ENCODE measurements at regions not wholly inside any gene's neighbourhood (a gene's known extent, or its start where the extent isn't known, plus 50 kb on each side); places are given as distances from the start of the nearest gene placed in this dataset.

DNA sequence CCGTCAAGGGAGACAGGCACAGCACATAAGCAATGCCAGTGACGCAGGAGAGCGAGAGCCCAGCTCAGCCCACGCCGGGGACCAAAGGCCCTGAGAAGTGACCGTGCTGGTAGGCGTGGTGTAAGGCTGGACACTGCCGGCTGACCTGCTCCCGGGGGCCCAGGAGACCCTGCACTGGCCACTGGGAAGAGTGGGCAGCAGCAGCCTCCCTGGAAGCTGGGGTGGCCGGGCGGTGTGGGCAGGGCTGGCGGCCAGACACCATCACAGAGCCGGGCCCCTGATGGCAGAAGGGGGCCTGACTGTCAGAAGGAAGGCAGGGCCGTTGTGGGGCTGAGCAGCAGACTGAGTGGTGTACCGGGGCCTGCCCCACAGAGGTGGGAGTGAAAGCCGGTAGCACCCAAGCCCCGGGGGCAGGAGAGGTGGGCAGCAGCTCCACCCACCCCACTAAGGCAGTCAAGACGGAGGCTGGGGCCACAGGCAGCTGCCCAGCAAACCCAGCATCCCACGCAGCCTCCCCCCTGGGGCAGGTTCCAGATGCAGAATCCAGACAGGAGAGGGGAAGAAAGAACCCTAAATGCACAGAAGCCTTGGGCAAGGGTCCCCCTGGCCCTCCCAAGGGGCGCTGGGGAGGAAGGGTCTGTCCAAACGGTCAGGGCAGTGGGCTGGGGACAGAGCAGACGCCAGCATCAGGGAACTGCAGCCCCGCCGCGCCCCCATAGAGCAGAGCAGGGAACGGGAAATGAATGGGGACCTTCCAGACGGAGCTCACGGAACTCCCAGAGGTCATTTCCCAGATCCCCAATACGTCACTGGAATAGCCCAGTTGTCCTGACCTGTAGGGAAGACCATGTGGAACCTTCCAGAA, 205.2 kb downstream of the BRD1 start:
- H3K9ac ChIP-seq (ENCODE audit: low read depth, low read length, poor library complexity, severe bottlenecking): no peak overlapping the region
- no peaks in the 10 kb centered on the region for H3K27me3 ChIP-seq (ENCODE audit: insufficient read depth, low read length, poor library complexity, severe bottlenecking)
- no peaks in the 10 kb centered on the region for H3K36me3 ChIP-seq (ENCODE audit: insufficient read depth, low read length)
- no peaks in the 10 kb centered on the region for H3F3A ChIP-seq (ENCODE audit: low read depth)
- no peaks in the 10 kb centered on the region for H3K9me3 ChIP-seq (ENCODE audit: insufficient read depth, low read depth, low read length)
- peaks cover 16% of the 10 kb centered on the region; the same call in 1 of the 2 replicates for H3K79me2 ChIP-seq (ENCODE audit: insufficient read depth, low read length)
- no peak overlapping the region for H3K4me3 ChIP-seq (ENCODE audit: low read length, poor library complexity, severe bottlenecking)
- H4K20me1 ChIP-seq (ENCODE audit: insufficient read depth, low read length, poor library complexity, severe bottlenecking): peaks cover 8% of the 10 kb centered on the region
- H3K4me2 ChIP-seq (ENCODE audit: low read depth, low read length, poor library complexity, severe bottlenecking): no peak overlapping the region
- no peaks in the 10 kb centered on the region for H3K4me1 ChIP-seq (ENCODE audit: insufficient read depth, low read length, poor library complexity, severe bottlenecking)
- no peak overlapping the region for H2AFZ ChIP-seq (ENCODE audit: low read length)
- H3K9me2 ChIP-seq (replicated peaks; ENCODE audit: low read depth, low read length): no peaks in the 10 kb centered on the region
- TF ChIP-seq, protein P1, sequence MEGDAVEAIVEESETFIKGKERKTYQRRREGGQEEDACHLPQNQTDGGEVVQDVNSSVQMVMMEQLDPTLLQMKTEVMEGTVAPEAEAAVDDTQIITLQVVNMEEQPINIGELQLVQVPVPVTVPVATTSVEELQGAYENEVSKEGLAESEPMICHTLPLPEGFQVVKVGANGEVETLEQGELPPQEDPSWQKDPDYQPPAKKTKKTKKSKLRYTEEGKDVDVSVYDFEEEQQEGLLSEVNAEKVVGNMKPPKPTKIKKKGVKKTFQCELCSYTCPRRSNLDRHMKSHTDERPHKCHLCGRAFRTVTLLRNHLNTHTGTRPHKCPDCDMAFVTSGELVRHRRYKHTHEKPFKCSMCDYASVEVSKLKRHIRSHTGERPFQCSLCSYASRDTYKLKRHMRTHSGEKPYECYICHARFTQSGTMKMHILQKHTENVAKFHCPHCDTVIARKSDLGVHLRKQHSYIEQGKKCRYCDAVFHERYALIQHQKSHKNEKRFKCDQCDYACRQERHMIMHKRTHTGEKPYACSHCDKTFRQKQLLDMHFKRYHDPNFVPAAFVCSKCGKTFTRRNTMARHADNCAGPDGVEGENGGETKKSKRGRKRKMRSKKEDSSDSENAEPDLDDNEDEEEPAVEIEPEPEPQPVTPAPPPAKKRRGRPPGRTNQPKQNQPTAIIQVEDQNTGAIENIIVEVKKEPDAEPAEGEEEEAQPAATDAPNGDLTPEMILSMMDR (conservative IDR thresholded peaks at IDR 0.05; ENCODE audit: low read length): no peak
- no peak for TF ChIP-seq EZH2phosphoT487 (IDR thresholded peaks at IDR 0.05; ENCODE audit: borderline replicate concordance)

GRCh38 chr22:49621601-49622210, 206.0 kb downstream of the BRD1 start:
- H4K20me1 ChIP-seq (ENCODE audit: insufficient read depth, low read length, poor library complexity, severe bottlenecking): peaks cover 8% of the 10 kb centered on the region
- H3K9me2 ChIP-seq (replicated peaks; ENCODE audit: low read depth, low read length): no peaks in the 10 kb centered on the region
- H3K4me3 ChIP-seq (ENCODE audit: low read length, poor library complexity, severe bottlenecking): no peak overlapping the region
- no peak overlapping the region for H2AFZ ChIP-seq (ENCODE audit: low read length)
- no peaks in the 10 kb centered on the region for H3K4me1 ChIP-seq (ENCODE audit: insufficient read depth, low read length, poor library complexity, severe bottlenecking)
- TF ChIP-seq EZH2phosphoT487 (IDR thresholded peaks at IDR 0.05; ENCODE audit: borderline replicate concordance): no peak
- TF ChIP-seq, protein P1 (conservative IDR thresholded peaks at IDR 0.05; ENCODE audit: low read length): no peak
- no peak overlapping the region for H3K4me2 ChIP-seq (ENCODE audit: low read depth, low read length, poor library complexity, severe bottlenecking)
- H3K9me3 ChIP-seq (ENCODE audit: insufficient read depth, low read depth, low read length): no peaks in the 10 kb centered on the region
- H3F3A ChIP-seq (ENCODE audit: low read depth): no peaks in the 10 kb centered on the region
- no peak overlapping the region for H3K9ac ChIP-seq (ENCODE audit: low read depth, low read length, poor library complexity, severe bottlenecking)
- peaks cover 10% of the 10 kb centered on the region; the same call in 1 of the 2 replicates for H3K79me2 ChIP-seq (ENCODE audit: insufficient read depth, low read length)
- H3K36me3 ChIP-seq (ENCODE audit: insufficient read depth, low read length): no peaks in the 10 kb centered on the region
- H3K27me3 ChIP-seq (ENCODE audit: insufficient read depth, low read length, poor library complexity, severe bottlenecking): no peaks in the 10 kb centered on the region

GRCh38 chr22:49620666-49621065, 207.0 kb downstream of the BRD1 start:
- H3K9me2 ChIP-seq (replicated peaks; ENCODE audit: low read depth, low read length): no peaks in the 10 kb centered on the region
- H3K79me2 ChIP-seq (ENCODE audit: insufficient read depth, low read length): peaks cover 5% of the 10 kb centered on the region; the same call in 1 of the 2 replicates
- no peak overlapping the region for H2AFZ ChIP-seq (ENCODE audit: low read length)
- H3K36me3 ChIP-seq (ENCODE audit: insufficient read depth, low read length): no peaks in the 10 kb centered on the region
- TF ChIP-seq EZH2phosphoT487 (IDR thresholded peaks at IDR 0.05; ENCODE audit: borderline replicate concordance): no peak
- TF ChIP-seq, protein P1 (conservative IDR thresholded peaks at IDR 0.05; ENCODE audit: low read length): no peak
- H4K20me1 ChIP-seq (ENCODE audit: insufficient read depth, low read length, poor library complexity, severe bottlenecking): peaks cover 3% of the 10 kb centered on the region
- no peaks in the 10 kb centered on the region for H3K9me3 ChIP-seq (ENCODE audit: insufficient read depth, low read depth, low read length)
- no peak overlapping the region for H3K4me2 ChIP-seq (ENCODE audit: low read depth, low read length, poor library complexity, severe bottlenecking)
- H3F3A ChIP-seq (ENCODE audit: low read depth): no peaks in the 10 kb centered on the region
- no peak overlapping the region for H3K4me3 ChIP-seq (ENCODE audit: low read length, poor library complexity, severe bottlenecking)
- no peaks in the 10 kb centered on the region for H3K4me1 ChIP-seq (ENCODE audit: insufficient read depth, low read length, poor library complexity, severe bottlenecking)
- no peaks in the 10 kb centered on the region for H3K27me3 ChIP-seq (ENCODE audit: insufficient read depth, low read length, poor library complexity, severe bottlenecking)
- H3K9ac ChIP-seq (ENCODE audit: low read depth, low read length, poor library complexity, severe bottlenecking): no peak overlapping the region
